ENCODE measurements at regions not wholly inside any gene's neighbourhood (a gene's known extent, or its start where the extent isn't known, plus 50 kb on each side); places are given as distances from the start of the nearest gene placed in this dataset.
A peak's percentile ranks its signal among the peaks of the same experiment; 100 is the strongest.

DNA sequence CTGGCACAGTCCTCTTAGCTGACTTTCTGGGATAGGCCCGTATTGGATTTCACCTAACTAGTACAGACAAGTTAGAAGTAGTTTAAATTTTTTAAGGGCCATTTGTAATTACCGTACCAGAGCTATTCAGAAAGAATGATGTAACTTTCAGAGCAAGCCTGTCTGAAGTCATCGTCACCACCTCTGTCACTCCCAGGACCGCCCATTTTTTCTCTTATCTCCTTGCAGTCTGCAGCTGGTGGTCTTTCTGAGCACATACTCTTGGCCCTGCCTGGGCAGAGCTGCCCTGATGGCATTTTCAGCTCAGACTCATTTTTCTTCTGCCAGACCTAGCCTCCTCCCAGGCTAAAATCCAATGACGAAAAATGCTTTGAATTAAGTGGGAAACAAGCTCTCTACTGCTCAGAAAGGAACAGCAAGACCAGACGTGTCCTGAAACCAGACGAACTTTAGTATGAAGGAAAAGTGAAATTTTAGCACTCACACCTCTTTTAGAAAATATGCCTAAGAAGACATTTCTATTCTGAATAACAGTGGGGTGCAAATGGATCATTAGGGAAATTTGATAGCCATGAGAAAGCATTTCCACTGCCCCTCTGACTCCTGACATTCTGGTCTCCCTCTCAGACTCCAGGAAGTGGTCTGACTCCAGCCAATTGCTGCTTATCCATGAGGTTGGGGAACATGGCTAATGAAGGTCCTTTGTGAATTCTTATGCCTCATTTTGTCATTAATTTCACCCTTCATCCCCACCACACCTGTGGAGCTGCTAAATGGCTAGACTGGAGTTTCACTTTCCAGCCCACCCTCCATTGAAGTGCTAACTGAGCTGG, 162.4 kb upstream of the GYPA start:
- WGBS, 5 donors = 60 to 80% (median 74%) methylated on average over 7 of the region's 7 CpGs
- no peaks in the 10 kb centered on the region for H3K9me3 ChIP-seq

DNA sequence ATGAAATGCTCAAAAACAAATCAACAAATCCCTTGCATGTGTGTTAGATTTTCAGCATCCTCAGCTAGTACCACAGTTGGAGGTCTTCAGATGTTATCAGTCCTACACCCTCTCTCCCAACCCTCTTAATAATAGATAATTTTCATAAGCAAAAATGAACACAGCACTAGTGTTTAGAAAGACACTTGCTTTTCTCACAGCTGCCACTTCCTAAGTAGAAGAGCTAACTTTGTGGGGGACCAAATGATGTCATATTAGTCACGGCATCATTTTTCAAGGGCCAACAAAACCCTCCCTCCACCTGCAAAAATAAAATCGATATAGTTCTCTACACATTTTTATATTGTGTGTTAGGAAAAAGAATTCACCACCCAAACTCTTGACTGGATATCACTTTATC, 163.5 kb upstream of the GYPA start:
- H3K9me3 ChIP-seq = no peaks in the 10 kb centered on the region
- no peaks in the 10 kb centered on the region for H3K27me3 ChIP-seq
- intact Hi-C loops (cut with DNase I; ENCODE audit: low total_unique reads) = no loop called here
- H3K4me1 ChIP-seq = no peaks in the 10 kb centered on the region
- 82 to 93% (median 84%) methylated on average over 2 of the region's 2 CpGs for WGBS, 5 donors
- no peaks in the 10 kb centered on the region for H3K36me3 ChIP-seq
- DNase-seq = no peak
- TF ChIP-seq EP300 (IDR thresholded peaks at IDR 0.05) = no peak
- no peak for TF ChIP-seq CTCF (IDR thresholded peaks at IDR 0.05)
- TF ChIP-seq POLR2A (IDR thresholded peaks at IDR 0.05) = no peak
- TF ChIP-seq POLR2AphosphoS5 (IDR thresholded peaks at IDR 0.05) = no peak
- no peak overlapping the region for H3K27ac ChIP-seq
- no peak overlapping the region for H3K4me3 ChIP-seq

More for the DNA sequence above, 162.4 kb upstream of the GYPA start:
- Histone ChIP-seq H3K4me3 (no peak overlapping the region), H3K27ac (no peak overlapping the region), H3K4me1 (no peaks in the 10 kb centered on the region), H3K36me3 (no peaks in the 10 kb centered on the region), H3K27me3 (no peaks in the 10 kb centered on the region)
- DNase-seq = peak in 1 of 2 donors; percentile 2
- intact Hi-C loops (cut with DNase I; ENCODE audit: low total_unique reads) = no loop called here
- TF ChIP-seq POLR2AphosphoS5 (IDR thresholded peaks at IDR 0.05) (no peak), EP300 (IDR thresholded peaks at IDR 0.05) (no peak), CTCF (IDR thresholded peaks at IDR 0.05) (no peak), POLR2A (IDR thresholded peaks at IDR 0.05) (no peak)

GRCh38 chr4:144310535-144310934, 170.0 kb upstream of the GYPA start:
- Histone ChIP-seq H3K36me3 (no peaks in the 10 kb centered on the region), H3K4me1 (no peaks in the 10 kb centered on the region), H3K4me3 (no peak overlapping the region), H3K27ac (no peak overlapping the region), H3K27me3 (no peaks in the 10 kb centered on the region), H3K9me3 (peaks cover 0 to 26% (median 20%) of the 10 kb centered on the region in 4 donors)
- WGBS, 5 donors = 79 to 95% (median 85%) methylated on average over 4 of the region's 4 CpGs
- TF ChIP-seq CTCF (IDR thresholded peaks at IDR 0.05) (no peak), EP300 (IDR thresholded peaks at IDR 0.05) (no peak), POLR2AphosphoS5 (IDR thresholded peaks at IDR 0.05) (no peak), POLR2A (IDR thresholded peaks at IDR 0.05) (no peak)
- intact Hi-C loops (cut with DNase I; ENCODE audit: low total_unique reads) = no loop called here
- DNase-seq = no peak

- Histone ChIP-seq H3K4me3 (no peak overlapping the region), H3K27me3 (no peaks in the 10 kb centered on the region), H3K9me3 (peaks cover 0 to 30% (median 23%) of the 10 kb centered on the region in 4 donors), H3K4me1 (no peaks in the 10 kb centered on the region), H3K27ac (no peak overlapping the region), H3K36me3 (no peaks in the 10 kb centered on the region)
- intact Hi-C loops (cut with DNase I; ENCODE audit: low total_unique reads) = no loop called here
- TF ChIP-seq CTCF (IDR thresholded peaks at IDR 0.05) = no peak
- no peak for TF ChIP-seq POLR2A (IDR thresholded peaks at IDR 0.05)
- no peak for TF ChIP-seq EP300 (IDR thresholded peaks at IDR 0.05)
- TF ChIP-seq POLR2AphosphoS5 (IDR thresholded peaks at IDR 0.05) = no peak
- no peak for DNase-seq
Measured at GRCh38 chr4:144313370-144313769, 172.9 kb upstream of the GYPA start.
